ENCODE measurements at regions not wholly inside any gene's neighbourhood (a gene's known extent, or its start where the extent isn't known, plus 50 kb on each side); places are given as distances from the start of the nearest gene placed in this dataset.

GRCh38 chr3:147797095-147797494 is 387.9 kb downstream of the ZIC1 start:
- FAIRE-seq (no peak), DNase-seq (ENCODE audit: insufficient read length, low spot score) (no peak)
- TF ChIP-seq POLR2A (IDR thresholded peaks at IDR 0.05; ENCODE audit: low read depth, low read length) = no peak
- TF ChIP-seq PAX5 (IDR thresholded peaks at IDR 0.05; ENCODE audit: insufficient read depth, low read length, severe bottlenecking) = no peak
- no peak for TF ChIP-seq POU2F2 (IDR thresholded peaks at IDR 0.05; ENCODE audit: low read depth, low read length)
- no peak for TF ChIP-seq SPI1 (IDR thresholded peaks at IDR 0.05; ENCODE audit: low read depth, low read length)
- TF ChIP-seq TAF1 (IDR thresholded peaks at IDR 0.05; ENCODE audit: low read depth, low read length) = no peak
- no peak for TF ChIP-seq POLR2AphosphoS5 (IDR thresholded peaks at IDR 0.05; ENCODE audit: low read depth, low read length)

DNA sequence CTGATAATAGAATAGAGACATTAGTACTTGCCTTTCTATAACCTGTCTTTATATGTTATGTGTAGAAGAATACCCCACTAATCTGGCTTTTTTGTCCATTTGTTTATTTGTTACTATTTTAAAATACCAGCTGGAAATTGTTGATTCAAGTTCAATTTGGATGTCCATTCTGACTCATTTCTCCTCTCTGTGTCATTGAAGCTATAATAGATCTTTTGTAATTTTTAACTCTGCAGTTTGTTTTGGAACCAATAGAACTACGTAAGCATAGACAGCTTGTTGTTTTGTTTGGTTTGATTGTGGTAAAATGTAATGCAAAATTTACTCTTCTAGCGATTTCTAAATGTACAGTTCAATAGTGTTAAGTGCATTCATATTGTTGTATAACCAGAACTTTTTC is 390.4 kb downstream of the ZIC1 start:
- FAIRE-seq (no peak), DNase-seq (ENCODE audit: insufficient read length, low spot score) (no peak)
- TF ChIP-seq POU2F2 (IDR thresholded peaks at IDR 0.05; ENCODE audit: low read depth, low read length) (no peak), POLR2A (IDR thresholded peaks at IDR 0.05; ENCODE audit: low read depth, low read length) (no peak), PAX5 (IDR thresholded peaks at IDR 0.05; ENCODE audit: insufficient read depth, low read length, severe bottlenecking) (no peak), POLR2AphosphoS5 (IDR thresholded peaks at IDR 0.05; ENCODE audit: low read depth, low read length) (no peak), TAF1 (IDR thresholded peaks at IDR 0.05; ENCODE audit: low read depth, low read length) (no peak), SPI1 (IDR thresholded peaks at IDR 0.05; ENCODE audit: low read depth, low read length) (no peak)

DNA sequence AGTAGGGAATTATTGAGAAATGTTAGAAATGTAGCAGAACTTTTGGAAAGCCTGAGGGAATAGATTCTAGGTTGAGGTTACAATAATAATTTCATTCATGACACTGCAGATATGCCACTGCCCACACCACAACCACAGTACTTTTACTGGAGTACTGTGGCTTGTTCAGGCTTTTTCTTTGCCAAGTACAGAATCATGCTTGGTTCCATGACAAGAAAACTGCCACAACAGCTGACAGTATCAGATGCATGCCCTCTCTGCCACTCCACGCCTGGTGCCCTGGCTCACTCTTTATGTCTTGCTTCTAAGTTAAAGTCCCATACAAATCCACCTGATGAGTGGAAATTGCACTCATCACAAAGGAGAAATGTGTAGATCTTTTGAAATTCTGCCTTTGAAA is 398.6 kb downstream of the ZIC1 start:
- no peak for FAIRE-seq
- no peak for DNase-seq (ENCODE audit: insufficient read length, low spot score)

GRCh38 chr3:147809206-147809605 is 400.0 kb downstream of the ZIC1 start:
- DNase-seq (ENCODE audit: insufficient read length, low spot score) (no peak), FAIRE-seq (no peak)
- TF ChIP-seq POU2F2 (IDR thresholded peaks at IDR 0.05; ENCODE audit: low read depth, low read length) (no peak), SPI1 (IDR thresholded peaks at IDR 0.05; ENCODE audit: low read depth, low read length) (no peak), PAX5 (IDR thresholded peaks at IDR 0.05; ENCODE audit: insufficient read depth, low read length, severe bottlenecking) (no peak), POLR2A (IDR thresholded peaks at IDR 0.05; ENCODE audit: low read depth, low read length) (no peak), POLR2AphosphoS5 (IDR thresholded peaks at IDR 0.05; ENCODE audit: low read depth, low read length) (no peak), TAF1 (IDR thresholded peaks at IDR 0.05; ENCODE audit: low read depth, low read length) (no peak)

More for the DNA sequence above, 398.6 kb downstream of the ZIC1 start:
- TF ChIP-seq TAF1 (IDR thresholded peaks at IDR 0.05; ENCODE audit: low read depth, low read length) (no peak), PAX5 (IDR thresholded peaks at IDR 0.05; ENCODE audit: insufficient read depth, low read length, severe bottlenecking) (no peak), SPI1 (IDR thresholded peaks at IDR 0.05; ENCODE audit: low read depth, low read length) (no peak), POLR2A (IDR thresholded peaks at IDR 0.05; ENCODE audit: low read depth, low read length) (no peak), POLR2AphosphoS5 (IDR thresholded peaks at IDR 0.05; ENCODE audit: low read depth, low read length) (no peak), POU2F2 (IDR thresholded peaks at IDR 0.05; ENCODE audit: low read depth, low read length) (no peak)

GRCh38 chr3:147812186-147812911 is 403.2 kb downstream of the ZIC1 start:
- TF ChIP-seq SPI1 (IDR thresholded peaks at IDR 0.05; ENCODE audit: low read depth, low read length) = no peak
- no peak for TF ChIP-seq POU2F2 (IDR thresholded peaks at IDR 0.05; ENCODE audit: low read depth, low read length)
- TF ChIP-seq POLR2AphosphoS5 (IDR thresholded peaks at IDR 0.05; ENCODE audit: low read depth, low read length) = no peak
- TF ChIP-seq POLR2A (IDR thresholded peaks at IDR 0.05; ENCODE audit: low read depth, low read length) = no peak
- no peak for TF ChIP-seq TAF1 (IDR thresholded peaks at IDR 0.05; ENCODE audit: low read depth, low read length)
- no peak for TF ChIP-seq PAX5 (IDR thresholded peaks at IDR 0.05; ENCODE audit: insufficient read depth, low read length, severe bottlenecking)
- FAIRE-seq (no peak), DNase-seq (ENCODE audit: insufficient read length, low spot score) (no peak)

- TF ChIP-seq POU2F2 (IDR thresholded peaks at IDR 0.05; ENCODE audit: low read depth, low read length) = no peak
- TF ChIP-seq POLR2AphosphoS5 (IDR thresholded peaks at IDR 0.05; ENCODE audit: low read depth, low read length) = no peak
- TF ChIP-seq POLR2A (IDR thresholded peaks at IDR 0.05; ENCODE audit: low read depth, low read length) = no peak
- TF ChIP-seq SPI1 (IDR thresholded peaks at IDR 0.05; ENCODE audit: low read depth, low read length) = no peak
- no peak for TF ChIP-seq PAX5 (IDR thresholded peaks at IDR 0.05; ENCODE audit: insufficient read depth, low read length, severe bottlenecking)
- no peak for TF ChIP-seq TAF1 (IDR thresholded peaks at IDR 0.05; ENCODE audit: low read depth, low read length)
- FAIRE-seq = no peak
- no peak for DNase-seq (ENCODE audit: insufficient read length, low spot score)
Observed at GRCh38 chr3:147813256-147813655, 404.1 kb downstream of the ZIC1 start.

GRCh38 chr3:147816752-147817151 is 407.6 kb downstream of the ZIC1 start:
- DNase-seq (ENCODE audit: insufficient read length, low spot score) = no peak
- no peak for TF ChIP-seq POU2F2 (IDR thresholded peaks at IDR 0.05; ENCODE audit: low read depth, low read length)
- TF ChIP-seq POLR2AphosphoS5 (IDR thresholded peaks at IDR 0.05; ENCODE audit: low read depth, low read length) = no peak
- TF ChIP-seq POLR2A (IDR thresholded peaks at IDR 0.05; ENCODE audit: low read depth, low read length) = no peak
- no peak for TF ChIP-seq TAF1 (IDR thresholded peaks at IDR 0.05; ENCODE audit: low read depth, low read length)
- no peak for TF ChIP-seq SPI1 (IDR thresholded peaks at IDR 0.05; ENCODE audit: low read depth, low read length)
- FAIRE-seq = no peak

DNA sequence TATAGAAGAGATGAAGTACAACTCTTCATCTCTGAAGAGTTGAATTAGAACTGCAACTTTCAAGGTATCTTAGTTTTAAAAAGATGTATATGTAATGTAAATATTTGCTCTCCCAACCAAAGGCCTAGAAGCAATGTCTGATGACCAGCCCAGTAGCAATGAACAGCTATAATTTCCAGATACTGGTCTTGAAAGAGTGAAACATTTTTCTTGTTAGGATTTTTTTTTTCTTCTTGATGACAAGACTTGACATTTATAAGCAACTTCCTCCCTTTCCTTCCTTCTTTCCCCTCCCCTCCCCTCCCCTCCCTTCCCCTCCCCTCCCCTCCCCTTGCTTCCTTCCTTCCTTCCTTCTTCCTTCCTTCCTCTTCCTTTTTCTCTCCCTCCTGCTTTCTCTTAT is 423.4 kb downstream of the ZIC1 start:
- no peak for FAIRE-seq
- DNase-seq (ENCODE audit: insufficient read length, low spot score) = no peak
- TF ChIP-seq PAX5 (IDR thresholded peaks at IDR 0.05; ENCODE audit: insufficient read depth, low read length, severe bottlenecking) (no peak), POLR2AphosphoS5 (IDR thresholded peaks at IDR 0.05; ENCODE audit: low read depth, low read length) (no peak), SPI1 (IDR thresholded peaks at IDR 0.05; ENCODE audit: low read depth, low read length) (no peak), POLR2A (IDR thresholded peaks at IDR 0.05; ENCODE audit: low read depth, low read length) (no peak), TAF1 (IDR thresholded peaks at IDR 0.05; ENCODE audit: low read depth, low read length) (no peak), POU2F2 (IDR thresholded peaks at IDR 0.05; ENCODE audit: low read depth, low read length) (no peak)

GRCh38 chr3:147836330-147836729 is 427.2 kb downstream of the ZIC1 start:
- DNase-seq (ENCODE audit: insufficient read length, low spot score) (no peak), FAIRE-seq (no peak)

More at GRCh38 chr3:147836330-147836729, 427.2 kb downstream of the ZIC1 start:
- TF ChIP-seq POLR2AphosphoS5 (IDR thresholded peaks at IDR 0.05; ENCODE audit: low read depth, low read length) (no peak), POLR2A (IDR thresholded peaks at IDR 0.05; ENCODE audit: low read depth, low read length) (no peak), PAX5 (IDR thresholded peaks at IDR 0.05; ENCODE audit: insufficient read depth, low read length, severe bottlenecking) (no peak), SPI1 (IDR thresholded peaks at IDR 0.05; ENCODE audit: low read depth, low read length) (no peak), POU2F2 (IDR thresholded peaks at IDR 0.05; ENCODE audit: low read depth, low read length) (no peak)

Measured in GM12891 (cell line).